ENCODE measurements at regions not wholly inside any gene's neighbourhood (a gene's known extent, or its start where the extent isn't known, plus 50 kb on each side); places are given as distances from the start of the nearest gene placed in this dataset.
"Not testable (repeated sequence)": the region's sequence is repeated elsewhere in the genome, so short reads cannot be mapped to it uniquely, and the experiment has no call there.

- Histone ChIP-seq H3K36me3 (replicated peaks) (no peaks in the 10 kb centered on the region), H3K4me1 (no peaks in the 10 kb centered on the region; the same call in 1 of the 2 replicates), H3K4me3 (no peak overlapping the region), H3K9me3 (no peaks in the 10 kb centered on the region), H3K27me3 (ENCODE audit: low read depth) (no peaks in the 10 kb centered on the region)
- in situ Hi-C loops (cut with MboI; ENCODE audit: low sequenced_read_pairs): no loop called here
- DNase-seq (ENCODE audit: low spot score in 2 of 2): no peak
These were observed 423.7 kb upstream of the MTPN start for GRCh38 chr7:136400877-136401276.

DNA sequence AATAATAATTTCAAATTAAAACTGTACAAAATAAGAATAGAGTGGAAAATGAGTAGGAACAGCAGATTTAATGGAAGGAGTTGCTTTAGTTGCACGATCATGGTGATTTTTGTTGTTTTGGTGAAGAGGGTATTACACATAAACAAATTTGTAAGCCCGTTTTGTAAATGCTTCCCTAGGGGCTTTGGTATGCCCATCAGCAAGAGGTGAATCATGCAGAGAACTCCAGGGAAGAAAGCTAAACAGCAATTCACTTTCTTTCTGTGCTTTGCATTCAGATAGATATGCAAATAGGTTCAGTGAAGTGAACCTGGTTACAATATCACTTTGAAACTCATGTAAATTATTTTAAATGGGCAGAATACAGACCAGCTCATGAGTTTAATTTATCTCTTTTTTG is 422.2 kb upstream of the MTPN start:
- Histone ChIP-seq H3K27me3 (ENCODE audit: low read depth) (no peaks in the 10 kb centered on the region), H3K36me3 (replicated peaks) (no peaks in the 10 kb centered on the region), H3K4me3 (no peak overlapping the region), H3K4me1 (no peaks in the 10 kb centered on the region), H3K9me3 (no peaks in the 10 kb centered on the region)
- DNase-seq (ENCODE audit: low spot score in 2 of 2): no peak
- in situ Hi-C loops (cut with MboI; ENCODE audit: low sequenced_read_pairs): no loop called here

DNA sequence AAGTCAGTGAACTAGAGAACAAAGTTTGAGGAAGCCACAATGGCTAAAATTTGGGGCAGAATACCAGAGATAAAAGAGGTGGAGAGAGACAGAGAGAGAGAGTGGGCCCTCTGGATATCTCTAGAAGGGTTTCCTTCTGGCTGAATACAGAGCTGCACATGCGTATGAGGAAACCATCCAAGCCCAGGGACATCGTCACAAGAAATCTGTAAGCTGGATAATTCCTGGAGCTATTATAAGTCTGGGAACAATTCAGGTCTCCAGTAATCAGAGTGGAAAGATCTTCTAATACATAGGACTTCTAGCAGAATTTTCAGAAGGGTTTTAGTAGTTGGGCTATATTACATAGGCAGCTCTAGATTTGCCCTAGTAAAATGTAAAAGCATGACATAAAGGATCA is 415.7 kb upstream of the MTPN start:
- Histone ChIP-seq H3K4me1 (no peaks in the 10 kb centered on the region), H3K4me3 (no peak overlapping the region), H3K9me3 (no peaks in the 10 kb centered on the region), H3K36me3 (replicated peaks) (no peaks in the 10 kb centered on the region), H3K27me3 (ENCODE audit: low read depth) (0 out of 2 replicates have a peak, but pooled peaks cover 2% of the 10 kb centered on the region)
- in situ Hi-C loops (cut with MboI; ENCODE audit: low sequenced_read_pairs): no loop called here
- no peak for DNase-seq (ENCODE audit: low spot score in 2 of 2)

- H3K27me3 ChIP-seq (ENCODE audit: low read depth): 0 out of 2 replicates have a peak, but pooled peaks cover 2% of the 10 kb centered on the region
- no peaks in the 10 kb centered on the region for H3K4me1 ChIP-seq
- H3K9me3 ChIP-seq: no peaks in the 10 kb centered on the region
- in situ Hi-C loops (cut with MboI; ENCODE audit: low sequenced_read_pairs): no loop called here
- no peak overlapping the region for H3K4me3 ChIP-seq
- DNase-seq (ENCODE audit: low spot score in 2 of 2): no peak
- no peaks in the 10 kb centered on the region for H3K36me3 ChIP-seq (replicated peaks)
These were observed 414.2 kb upstream of the MTPN start for GRCh38 chr7:136391371-136391770.

DNA sequence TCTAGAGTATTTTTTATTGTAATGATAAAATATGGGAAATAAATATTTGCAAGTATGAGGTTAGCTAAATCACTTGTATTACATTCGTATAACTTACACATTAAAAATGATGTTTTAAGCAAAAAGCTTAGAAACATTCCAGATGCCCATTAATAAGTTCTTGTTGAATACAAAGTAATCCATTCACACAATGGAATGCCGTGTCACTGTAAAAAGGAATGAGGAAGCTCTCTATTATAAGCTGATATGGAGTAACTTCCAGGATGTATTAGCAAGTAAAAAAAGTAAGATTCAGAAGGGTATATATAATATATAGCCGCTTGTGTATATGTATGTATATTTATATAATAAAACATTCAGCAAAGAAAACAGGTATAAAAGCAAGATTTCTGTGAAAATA is 412.8 kb upstream of the MTPN start:
- 0 out of 2 replicates have a peak, but pooled peaks cover 2% of the 10 kb centered on the region for H3K27me3 ChIP-seq (ENCODE audit: low read depth)
- DNase-seq (ENCODE audit: low spot score in 2 of 2): no peak
- H3K4me3 ChIP-seq: no peak overlapping the region
- H3K9me3 ChIP-seq: no peaks in the 10 kb centered on the region
- no peaks in the 10 kb centered on the region for H3K36me3 ChIP-seq (replicated peaks)
- in situ Hi-C loops (cut with MboI; ENCODE audit: low sequenced_read_pairs): no loop called here
- H3K4me1 ChIP-seq: no peaks in the 10 kb centered on the region

DNA sequence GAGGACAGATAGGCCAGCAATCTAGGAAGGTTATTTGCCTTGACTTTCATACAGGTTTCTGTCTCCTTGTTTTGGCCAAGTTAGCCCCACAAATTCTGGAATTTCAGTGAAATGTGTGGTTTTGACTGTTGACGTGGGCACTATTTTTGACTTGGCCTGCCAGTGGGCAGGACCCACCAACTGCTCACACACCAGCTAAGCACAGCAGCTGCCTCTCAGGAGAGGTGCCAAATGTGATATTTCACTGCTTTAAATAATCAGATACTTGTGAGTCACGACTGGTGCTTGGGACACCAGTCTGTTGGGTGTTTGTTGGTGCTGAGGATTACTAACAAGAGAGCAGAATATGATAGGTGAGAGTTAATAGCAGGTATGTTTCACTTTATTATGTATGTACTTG is 409.7 kb upstream of the MTPN start:
- in situ Hi-C loops (cut with MboI; ENCODE audit: low sequenced_read_pairs): no loop called here
- Histone ChIP-seq H3K36me3 (replicated peaks) (no peaks in the 10 kb centered on the region), H3K9me3 (no peaks in the 10 kb centered on the region), H3K27me3 (ENCODE audit: low read depth) (0 out of 2 replicates have a peak, but pooled peaks cover 2% of the 10 kb centered on the region), H3K4me1 (no peaks in the 10 kb centered on the region), H3K4me3 (no peak overlapping the region)
- DNase-seq (ENCODE audit: low spot score in 2 of 2): no peak

DNA sequence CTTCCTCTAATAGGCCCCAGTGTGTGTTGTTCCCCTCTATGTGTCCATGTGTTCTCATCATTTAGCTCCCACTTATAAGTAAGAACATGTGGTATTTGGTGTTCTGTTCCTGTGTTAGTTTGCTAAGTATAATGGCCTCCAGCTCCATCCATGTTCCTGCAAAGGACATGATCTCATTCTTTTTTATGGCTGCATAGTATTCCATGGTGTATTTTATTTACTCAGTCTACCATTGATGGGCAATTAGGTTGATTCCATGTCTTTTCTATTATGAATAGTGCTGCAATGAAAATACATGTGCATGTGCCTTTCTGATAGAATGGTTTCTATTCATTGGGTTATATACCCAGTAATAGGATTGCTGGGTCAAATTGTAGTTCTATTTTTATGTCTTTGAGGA is 394.2 kb upstream of the MTPN start:
- H3K4me3 ChIP-seq; H3K27me3 ChIP-seq (ENCODE audit: low read depth); H3K9me3 ChIP-seq; DNase-seq (ENCODE audit: low spot score in 2 of 2); H3K36me3 ChIP-seq (replicated peaks); in situ Hi-C loops (cut with MboI; ENCODE audit: low sequenced_read_pairs); H3K4me1 ChIP-seq: not testable (repeated sequence)

DNA sequence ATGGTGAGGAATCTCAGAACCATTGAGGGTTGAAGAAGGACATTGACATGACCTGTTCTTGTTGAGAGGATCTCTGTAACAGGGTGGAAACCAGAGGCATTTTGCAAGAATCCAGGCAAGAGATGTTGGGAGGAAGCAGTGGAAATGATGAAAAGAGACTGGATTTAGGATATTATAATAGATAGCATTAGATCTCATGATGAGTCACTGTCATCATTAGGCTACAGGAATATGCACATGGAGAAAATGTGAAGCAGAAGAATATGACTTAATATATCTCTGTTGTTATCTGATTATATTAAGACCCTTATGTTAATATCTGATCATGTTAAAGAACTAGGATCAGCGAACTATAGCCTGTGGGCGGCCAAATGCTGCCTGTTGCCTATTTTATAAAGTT is 393.0 kb upstream of the MTPN start:
- in situ Hi-C loops (cut with MboI; ENCODE audit: low sequenced_read_pairs): no loop called here
- H3K27me3 ChIP-seq (ENCODE audit: low read depth): no peaks in the 10 kb centered on the region
- H3K36me3 ChIP-seq (replicated peaks): no peaks in the 10 kb centered on the region
- H3K4me1 ChIP-seq: no peaks in the 10 kb centered on the region
- H3K9me3 ChIP-seq: no peaks in the 10 kb centered on the region
- no peak overlapping the region for H3K4me3 ChIP-seq
- no peak for DNase-seq (ENCODE audit: low spot score in 2 of 2)

- Histone ChIP-seq H3K4me1 (no peaks in the 10 kb centered on the region), H3K9me3 (no peaks in the 10 kb centered on the region), H3K4me3 (no peak overlapping the region), H3K27me3 (ENCODE audit: low read depth) (no peaks in the 10 kb centered on the region), H3K36me3 (replicated peaks) (no peaks in the 10 kb centered on the region)
- no peak for DNase-seq (ENCODE audit: low spot score in 2 of 2)
- in situ Hi-C loops (cut with MboI; ENCODE audit: low sequenced_read_pairs): no loop called here
These were observed 392.1 kb upstream of the MTPN start for GRCh38 chr7:136369225-136369624.

DNA sequence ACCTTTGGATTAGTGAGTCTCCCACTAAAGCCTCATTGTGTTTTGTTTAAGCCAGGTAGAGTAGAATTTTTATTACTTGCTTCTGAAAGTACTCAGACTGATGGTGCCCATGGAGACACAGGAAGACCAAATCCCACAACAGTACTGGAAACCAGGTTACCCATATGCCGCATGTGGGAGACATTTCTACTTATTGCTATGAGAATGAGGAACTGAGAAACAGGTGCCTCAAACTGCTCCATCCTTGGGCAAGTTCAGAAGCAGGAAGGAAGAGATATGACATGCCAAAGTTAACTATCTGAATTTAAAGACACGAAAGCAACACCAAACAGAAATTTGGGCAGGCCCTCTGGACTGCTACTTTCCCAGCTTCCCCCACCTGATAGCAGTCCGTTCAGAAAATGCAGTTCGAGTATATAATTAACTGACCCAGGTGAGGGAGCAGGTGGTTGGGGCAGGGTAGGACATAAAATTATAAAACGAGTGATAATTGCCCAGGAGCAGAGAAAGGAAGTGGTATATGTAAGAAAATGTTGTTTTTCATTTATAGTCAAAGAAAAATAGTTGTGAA is 382.3 kb upstream of the MTPN start:
- Histone ChIP-seq H3K4me1 (no peaks in the 10 kb centered on the region), H3K27me3 (ENCODE audit: low read depth) (no peaks in the 10 kb centered on the region), H3K9me3 (no peaks in the 10 kb centered on the region), H3K4me3 (no peak overlapping the region), H3K36me3 (replicated peaks) (no peaks in the 10 kb centered on the region)
- DNase-seq (ENCODE audit: low spot score in 2 of 2): no peak
- in situ Hi-C loops (cut with MboI; ENCODE audit: low sequenced_read_pairs): no loop called here

- Histone ChIP-seq H3K4me1 (no peaks in the 10 kb centered on the region), H3K4me3 (no peak overlapping the region), H3K27me3 (ENCODE audit: low read depth) (no peaks in the 10 kb centered on the region), H3K36me3 (replicated peaks) (no peaks in the 10 kb centered on the region), H3K9me3 (no peaks in the 10 kb centered on the region)
- no peak for DNase-seq (ENCODE audit: low spot score in 2 of 2)
- in situ Hi-C loops (cut with MboI; ENCODE audit: low sequenced_read_pairs): no loop called here
These were observed 376.1 kb upstream of the MTPN start for GRCh38 chr7:136353287-136353686.

- Histone ChIP-seq H3K36me3 (replicated peaks) (no peaks in the 10 kb centered on the region), H3K9me3 (no peaks in the 10 kb centered on the region), H3K4me3 (no peak overlapping the region), H3K27me3 (ENCODE audit: low read depth) (no peaks in the 10 kb centered on the region), H3K4me1 (no peaks in the 10 kb centered on the region)
- DNase-seq (ENCODE audit: low spot score in 2 of 2): no peak
- in situ Hi-C loops (cut with MboI; ENCODE audit: low sequenced_read_pairs): no loop called here
These were observed 371.5 kb upstream of the MTPN start for GRCh38 chr7:136348542-136349192.

- DNase-seq (ENCODE audit: low spot score in 2 of 2): no peak
- H3K4me3 ChIP-seq: no peak overlapping the region
- in situ Hi-C loops (cut with MboI; ENCODE audit: low sequenced_read_pairs): no loop called here
- H3K9me3 ChIP-seq: no peaks in the 10 kb centered on the region
- H3K4me1 ChIP-seq: no peaks in the 10 kb centered on the region
- no peaks in the 10 kb centered on the region for H3K36me3 ChIP-seq (replicated peaks)
- no peaks in the 10 kb centered on the region for H3K27me3 ChIP-seq (ENCODE audit: low read depth)
These were observed 371.0 kb upstream of the MTPN start for GRCh38 chr7:136348142-136348541.

DNA sequence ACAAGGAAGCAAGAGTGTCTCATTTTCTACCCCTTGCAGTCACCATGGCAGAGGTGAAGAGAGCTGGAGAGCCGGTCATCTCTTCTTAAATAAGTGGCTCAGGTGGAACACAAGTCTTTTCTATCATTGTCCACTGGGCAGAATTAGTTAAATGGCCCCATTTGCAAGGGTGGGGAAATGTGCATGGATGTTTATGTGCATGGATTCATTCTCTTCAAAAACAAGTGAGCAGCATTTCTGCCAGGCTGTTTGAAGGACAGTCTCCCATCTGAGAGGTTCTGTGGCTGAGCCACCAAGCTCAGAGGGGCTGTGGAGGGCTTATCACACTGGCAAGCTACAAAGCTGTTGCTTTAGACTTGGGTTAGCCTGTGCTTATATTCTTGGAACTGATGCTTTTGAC is 370.3 kb upstream of the MTPN start:
- H3K4me1 ChIP-seq: no peaks in the 10 kb centered on the region
- no peaks in the 10 kb centered on the region for H3K36me3 ChIP-seq (replicated peaks)
- in situ Hi-C loops (cut with MboI; ENCODE audit: low sequenced_read_pairs): no loop called here
- H3K27me3 ChIP-seq (ENCODE audit: low read depth): no peaks in the 10 kb centered on the region
- no peaks in the 10 kb centered on the region for H3K9me3 ChIP-seq
- no peak for DNase-seq (ENCODE audit: low spot score in 2 of 2)
- H3K4me3 ChIP-seq: no peak overlapping the region

GRCh38 chr7:136342251-136342650 is 365.1 kb upstream of the MTPN start:
- Histone ChIP-seq H3K4me1 (no peaks in the 10 kb centered on the region), H3K4me3 (no peak overlapping the region), H3K36me3 (replicated peaks) (no peaks in the 10 kb centered on the region), H3K27me3 (ENCODE audit: low read depth) (no peaks in the 10 kb centered on the region), H3K9me3 (no peaks in the 10 kb centered on the region)
- in situ Hi-C loops (cut with MboI; ENCODE audit: low sequenced_read_pairs): no loop called here
- no peak for DNase-seq (ENCODE audit: low spot score in 2 of 2)

All from HAP-1 (cell line).